ENCODE measurements at regions not wholly inside any gene's neighbourhood (a gene's known extent, or its start where the extent isn't known, plus 50 kb on each side); places are given as distances from the start of the nearest gene placed in this dataset.

DNA sequence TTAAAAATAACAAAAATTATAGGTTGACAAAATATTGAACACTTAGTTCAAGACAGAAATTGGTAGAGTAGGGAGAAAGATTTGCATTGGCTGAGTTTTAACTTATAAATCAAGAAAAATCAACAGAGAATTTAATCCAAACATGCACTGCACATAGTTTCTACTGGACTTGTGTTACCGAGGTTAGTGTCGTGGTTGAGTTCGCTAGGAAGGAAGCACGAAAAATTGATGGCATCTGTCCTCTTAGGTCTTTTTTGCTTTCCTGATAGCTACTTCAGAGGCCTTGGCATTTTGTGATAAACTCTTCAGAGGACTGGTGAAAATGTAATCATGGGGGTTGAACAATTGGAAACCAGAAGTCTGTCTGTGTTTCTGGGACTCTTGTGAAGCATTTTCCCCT lies 392.9 kb downstream of the NUAK1 start:
- DNase-seq (ENCODE audit: low spot score), result no peak

DNA sequence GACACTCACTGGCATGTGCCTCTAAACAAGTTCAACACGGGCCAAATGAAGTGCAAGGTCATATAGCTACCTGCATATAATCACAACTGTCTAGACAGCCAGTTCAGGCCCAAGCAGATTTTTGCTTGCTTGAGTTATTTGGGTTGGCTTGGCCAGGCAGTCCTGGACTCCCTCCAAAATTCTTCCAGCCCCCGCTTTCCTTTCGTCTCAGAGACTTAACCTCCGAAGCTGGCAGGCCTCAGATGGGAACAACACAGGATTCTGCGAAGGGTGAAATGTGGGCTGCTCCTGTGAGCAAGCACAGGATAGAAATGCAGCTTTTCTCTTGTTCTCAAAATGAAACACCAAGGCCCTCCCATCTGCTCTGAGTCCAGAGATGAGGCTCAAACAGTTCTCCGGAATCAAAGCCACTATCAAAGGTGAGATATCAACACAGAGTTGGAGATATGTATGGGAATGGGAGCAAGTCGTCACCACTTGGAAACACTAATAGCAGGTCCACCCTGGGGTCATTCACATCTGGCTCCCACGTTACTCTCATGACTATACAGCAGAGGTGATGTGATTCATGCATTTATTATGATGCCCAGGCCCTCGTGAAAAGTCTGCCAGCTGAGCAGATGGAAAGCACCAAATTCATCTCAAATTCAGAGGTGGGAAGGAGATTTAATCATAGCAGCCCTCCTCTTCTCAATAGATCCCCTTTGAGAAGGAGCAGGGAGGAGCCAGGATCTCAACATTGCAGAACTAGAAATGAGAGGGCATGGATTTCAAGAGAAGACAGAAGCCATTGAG lies 389.8 kb downstream of the NUAK1 start:
- peak; percentile 48 for DNase-seq (ENCODE audit: low spot score)

DNA sequence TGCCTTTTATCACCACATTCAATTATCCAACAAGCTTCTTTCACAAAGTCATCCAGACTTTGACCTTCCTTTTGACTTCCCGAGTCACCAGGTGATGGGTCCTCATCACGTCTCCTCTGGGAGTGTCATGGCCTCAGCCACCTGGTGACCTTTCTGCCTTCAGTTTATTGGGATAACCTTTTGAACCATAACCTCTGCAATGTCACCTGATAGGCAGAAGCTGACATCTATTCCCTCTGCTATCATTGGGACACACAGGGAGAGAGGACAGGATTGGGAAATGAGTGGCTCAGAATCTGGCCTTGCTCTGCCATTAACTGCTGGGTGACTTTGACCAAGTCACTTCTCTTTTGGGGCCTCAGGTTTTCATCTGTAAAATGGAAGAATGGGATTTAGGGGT lies 388.7 kb downstream of the NUAK1 start:
- DNase-seq (ENCODE audit: low spot score), result no peak

DNA sequence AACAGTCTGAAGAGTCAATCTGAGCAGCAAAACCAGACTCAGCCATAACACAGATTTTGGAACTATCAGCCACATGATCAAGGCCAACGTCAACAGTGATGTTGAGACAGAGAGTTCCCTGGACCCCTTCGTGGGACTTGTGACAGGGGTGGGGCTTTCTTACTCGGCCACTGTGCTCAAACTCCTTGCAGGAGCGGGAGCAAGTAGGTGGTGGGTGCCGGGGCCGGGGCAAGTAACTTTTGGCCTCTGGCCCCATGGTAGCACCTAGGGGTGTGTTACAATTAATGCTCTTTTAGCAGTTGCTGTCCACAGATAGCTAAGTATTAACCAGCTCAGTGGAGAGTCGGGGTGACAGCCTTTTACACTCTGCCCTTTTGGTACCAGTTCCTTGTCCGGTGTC lies 384.4 kb downstream of the NUAK1 start:
- no peak for DNase-seq (ENCODE audit: low spot score)

DNA sequence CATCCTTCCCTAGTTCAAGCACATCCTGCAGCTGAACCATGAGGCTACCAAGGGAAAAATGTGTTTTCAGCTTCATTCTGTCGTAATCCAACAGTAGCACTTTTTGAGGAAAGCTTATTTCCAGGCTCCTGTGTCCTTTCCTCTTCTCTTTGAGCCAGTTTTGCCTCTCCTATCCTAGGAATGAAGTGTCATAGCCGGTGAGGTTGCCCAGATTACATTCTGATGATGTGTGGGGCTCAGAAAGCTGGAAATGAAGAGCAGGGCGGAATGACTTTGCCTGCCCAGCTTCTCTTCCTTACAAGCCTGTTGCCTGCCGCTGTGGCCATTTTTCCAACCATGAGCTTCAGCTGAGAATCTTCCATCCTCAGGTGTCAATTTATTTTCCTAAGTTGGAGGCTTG lies 381.8 kb downstream of the NUAK1 start:
- DNase-seq (ENCODE audit: low spot score), result no peak

DNA sequence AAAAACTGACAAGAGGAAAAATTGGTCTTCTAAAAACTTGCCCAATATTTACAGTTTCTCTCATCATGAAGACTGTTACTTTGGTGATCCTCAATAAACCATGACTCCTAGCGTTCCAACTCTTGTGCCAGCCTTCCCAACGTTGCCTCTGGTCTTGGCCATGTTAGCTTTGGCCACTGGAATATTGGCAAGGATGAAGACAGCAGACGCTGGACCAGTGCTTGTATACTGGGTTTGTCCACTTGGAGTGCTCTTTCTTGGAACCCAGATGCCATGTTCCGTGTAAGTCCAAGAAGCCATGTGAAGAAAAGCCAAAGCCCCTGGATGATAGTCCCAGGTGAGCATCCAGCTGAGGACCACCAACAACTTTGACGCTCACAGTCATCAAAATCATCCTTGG lies 379.6 kb downstream of the NUAK1 start:
- no peak for DNase-seq (ENCODE audit: low spot score)

DNA sequence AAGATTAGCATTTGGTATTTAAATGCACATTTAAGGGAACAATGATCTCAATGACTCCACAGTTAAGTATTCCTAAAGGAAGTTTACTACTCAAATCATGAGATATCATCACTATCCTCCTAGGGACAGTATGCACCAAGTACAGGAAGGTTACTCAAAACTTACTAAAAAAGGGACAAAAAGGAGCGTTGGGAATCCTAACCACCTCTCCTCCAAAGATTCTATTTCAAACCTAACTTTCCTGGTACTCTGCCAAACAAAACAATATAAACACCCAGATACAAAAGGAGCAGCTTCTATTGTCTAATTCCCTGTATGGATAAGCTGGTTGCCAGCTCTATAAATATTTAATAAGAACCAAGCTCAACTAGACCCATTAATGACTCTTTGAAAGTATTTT lies 377.7 kb downstream of the NUAK1 start:
- no peak for DNase-seq (ENCODE audit: low spot score)

DNA sequence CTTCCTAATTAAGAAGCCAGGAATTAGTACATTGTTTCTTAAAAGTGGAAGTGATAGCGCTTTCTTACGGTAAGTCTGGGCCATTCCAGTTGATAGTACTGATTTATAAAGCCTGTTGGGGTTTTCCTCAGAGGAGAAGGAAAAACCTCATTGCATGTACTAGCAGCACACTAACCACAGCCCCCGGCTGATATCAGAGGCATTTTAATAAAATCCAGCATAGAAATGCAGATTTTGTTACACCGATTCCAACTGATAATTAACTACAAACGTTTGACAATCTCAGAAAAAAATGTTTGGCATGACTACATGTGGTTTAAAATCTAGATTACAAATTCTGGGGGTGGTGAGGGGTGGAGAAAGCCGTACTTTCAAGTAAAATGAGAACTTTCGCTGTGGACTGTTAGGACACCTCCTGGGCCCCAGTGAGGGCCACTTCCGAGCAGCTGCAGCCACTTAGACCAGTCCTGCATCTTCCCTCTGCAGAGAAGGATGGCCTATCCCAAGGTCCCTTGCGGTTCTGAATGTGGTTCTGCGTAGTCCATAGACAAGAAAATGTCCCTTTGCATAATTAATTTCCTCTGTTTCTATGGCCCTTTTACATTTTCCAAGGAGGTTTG lies 374.4 kb downstream of the NUAK1 start:
- no peak for DNase-seq (ENCODE audit: low spot score)

DNA sequence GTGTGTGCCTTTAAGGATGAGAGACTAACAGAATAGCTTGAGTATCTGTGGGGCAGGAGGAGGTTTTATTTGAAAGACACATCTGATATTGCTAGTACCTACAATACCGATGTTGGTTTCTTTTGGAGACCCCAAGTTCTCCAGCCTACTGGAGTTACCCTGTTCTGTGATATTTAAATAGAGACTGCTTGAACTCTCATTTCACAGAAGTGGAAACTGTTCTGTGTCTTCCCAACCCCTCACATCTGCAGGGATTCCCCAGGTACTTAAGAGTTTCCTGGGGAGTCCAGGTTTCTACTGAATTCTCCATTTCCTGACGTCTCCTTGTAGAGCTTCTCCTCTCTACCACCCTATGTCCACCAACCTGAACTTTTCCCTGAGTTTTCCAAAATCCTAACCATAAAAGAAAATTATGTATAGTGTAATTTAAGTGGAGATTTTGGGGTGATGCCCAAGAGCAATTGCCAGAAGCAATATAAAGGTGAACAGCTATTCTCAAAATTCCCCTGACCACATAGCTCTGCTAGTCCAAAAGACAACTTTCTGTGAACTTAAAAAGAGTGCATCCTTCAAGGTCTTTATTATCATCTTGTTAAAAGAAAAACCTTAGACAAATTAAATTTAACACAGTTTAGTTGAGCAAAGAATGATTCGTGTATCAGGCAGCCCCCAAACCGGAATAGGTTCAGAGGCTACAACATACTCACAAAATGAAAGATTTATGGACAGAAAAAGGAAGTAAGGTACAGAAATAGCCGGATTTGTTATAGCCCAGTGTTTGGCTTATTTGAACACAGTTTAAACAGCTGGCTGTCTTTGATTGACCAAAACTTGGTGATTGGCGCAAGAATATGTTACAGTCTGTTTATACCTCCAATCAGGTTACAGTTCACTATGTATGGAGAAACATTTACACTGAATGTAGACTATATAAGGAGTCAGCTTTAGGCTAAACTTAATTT lies 373.4 kb downstream of the NUAK1 start:
- no peak for DNase-seq (ENCODE audit: low spot score)

DNA sequence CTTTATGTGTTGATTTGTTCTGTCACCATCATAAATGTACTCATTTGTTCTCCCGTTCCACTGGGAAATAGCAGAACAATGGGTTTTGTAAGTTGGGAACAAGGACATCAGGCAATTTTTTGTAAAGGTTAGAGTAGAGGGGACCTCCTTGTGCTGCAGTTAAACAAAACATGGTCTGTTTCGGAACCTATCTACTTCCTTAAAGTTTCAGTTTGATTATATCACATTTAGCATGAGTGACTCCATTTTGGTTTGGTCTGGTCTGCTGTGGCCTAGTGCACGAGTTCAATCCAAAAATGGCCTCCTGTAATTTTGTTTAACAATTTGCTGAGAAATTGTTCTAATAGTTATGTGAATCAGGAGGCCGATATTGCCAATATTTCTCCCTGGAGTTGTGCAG lies 372.7 kb downstream of the NUAK1 start:
- DNase-seq (ENCODE audit: low spot score), result no peak

DNA sequence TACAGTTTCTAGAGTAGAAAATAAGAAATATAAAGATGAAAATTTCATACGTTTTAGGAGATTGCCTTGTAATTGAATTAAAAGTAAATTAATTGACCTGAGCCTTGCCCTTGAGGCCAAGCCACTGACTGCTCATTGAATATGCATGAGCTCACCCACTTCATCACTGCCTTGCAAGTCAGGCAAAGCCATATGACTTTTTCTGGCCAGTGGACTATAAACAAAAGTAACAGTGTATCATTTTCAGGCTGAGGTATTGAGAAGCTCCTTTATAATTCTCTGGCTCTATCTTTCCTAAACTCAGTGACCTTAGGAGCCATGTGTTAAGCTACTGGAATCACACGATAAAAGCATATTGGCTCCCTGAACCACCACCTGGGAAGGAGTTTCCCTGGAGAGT lies 369.3 kb downstream of the NUAK1 start:
- no peak for DNase-seq (ENCODE audit: low spot score)

DNA sequence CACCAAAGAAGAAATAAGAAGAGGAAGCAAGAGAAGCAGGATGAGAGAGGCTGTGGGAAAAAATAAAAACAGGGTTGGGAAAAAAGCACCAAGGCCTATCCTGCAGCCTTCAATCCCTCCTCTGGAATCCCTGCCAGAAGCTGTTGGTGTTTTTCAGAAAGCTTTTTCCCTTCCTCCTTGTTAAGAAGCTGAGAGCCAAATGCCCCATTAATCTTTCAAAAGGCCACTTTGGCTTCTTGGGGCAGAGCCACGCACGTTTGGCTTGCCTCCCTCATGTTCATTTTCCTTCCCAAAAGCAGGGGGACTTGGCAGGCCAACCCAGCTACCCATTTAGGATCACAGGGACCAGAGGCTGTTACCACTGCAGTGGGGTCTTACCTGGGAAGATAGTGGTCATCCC lies 365.3 kb downstream of the NUAK1 start:
- DNase-seq (ENCODE audit: low spot score), result no peak

DNA sequence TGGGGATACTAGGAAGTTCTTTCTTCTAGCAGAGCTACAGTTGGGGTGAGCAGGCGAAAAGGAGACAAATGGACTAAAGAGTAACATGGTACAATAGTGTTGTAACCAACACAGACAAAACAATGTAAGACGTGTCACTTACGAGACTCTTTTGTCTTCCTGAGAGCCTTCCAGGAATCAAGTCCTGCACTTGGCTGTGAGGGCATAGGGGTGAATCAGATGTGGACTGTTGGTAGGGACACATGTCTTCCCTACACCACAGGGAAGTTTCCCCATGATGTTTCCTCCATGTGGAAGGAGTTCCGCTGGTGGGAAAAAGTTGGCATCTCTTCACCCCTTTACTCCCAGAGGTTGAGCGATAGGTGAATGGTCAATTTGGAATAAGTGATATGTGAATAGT lies 364.7 kb downstream of the NUAK1 start:
- DNase-seq (ENCODE audit: low spot score), result no peak

DNA sequence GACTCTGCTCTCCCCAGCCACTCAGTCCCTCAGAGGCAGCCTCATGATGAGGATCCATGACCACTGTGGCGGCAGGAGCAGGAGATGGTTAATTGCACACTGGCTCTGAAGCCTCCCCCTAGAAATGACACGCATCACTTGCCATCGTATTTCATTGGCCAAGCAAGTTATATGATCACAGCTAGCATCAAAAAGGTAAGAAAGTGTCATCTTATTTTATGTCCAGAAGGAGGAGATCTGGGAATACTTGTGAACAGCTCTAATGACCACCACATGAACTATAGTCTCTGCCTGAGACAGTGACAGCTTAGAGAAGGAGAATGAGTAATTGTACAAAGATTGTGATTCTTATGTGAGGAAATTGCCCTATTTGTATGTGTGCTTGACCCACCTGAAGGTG lies 363.4 kb downstream of the NUAK1 start:
- peak; percentile 54 for DNase-seq (ENCODE audit: low spot score)

DNA sequence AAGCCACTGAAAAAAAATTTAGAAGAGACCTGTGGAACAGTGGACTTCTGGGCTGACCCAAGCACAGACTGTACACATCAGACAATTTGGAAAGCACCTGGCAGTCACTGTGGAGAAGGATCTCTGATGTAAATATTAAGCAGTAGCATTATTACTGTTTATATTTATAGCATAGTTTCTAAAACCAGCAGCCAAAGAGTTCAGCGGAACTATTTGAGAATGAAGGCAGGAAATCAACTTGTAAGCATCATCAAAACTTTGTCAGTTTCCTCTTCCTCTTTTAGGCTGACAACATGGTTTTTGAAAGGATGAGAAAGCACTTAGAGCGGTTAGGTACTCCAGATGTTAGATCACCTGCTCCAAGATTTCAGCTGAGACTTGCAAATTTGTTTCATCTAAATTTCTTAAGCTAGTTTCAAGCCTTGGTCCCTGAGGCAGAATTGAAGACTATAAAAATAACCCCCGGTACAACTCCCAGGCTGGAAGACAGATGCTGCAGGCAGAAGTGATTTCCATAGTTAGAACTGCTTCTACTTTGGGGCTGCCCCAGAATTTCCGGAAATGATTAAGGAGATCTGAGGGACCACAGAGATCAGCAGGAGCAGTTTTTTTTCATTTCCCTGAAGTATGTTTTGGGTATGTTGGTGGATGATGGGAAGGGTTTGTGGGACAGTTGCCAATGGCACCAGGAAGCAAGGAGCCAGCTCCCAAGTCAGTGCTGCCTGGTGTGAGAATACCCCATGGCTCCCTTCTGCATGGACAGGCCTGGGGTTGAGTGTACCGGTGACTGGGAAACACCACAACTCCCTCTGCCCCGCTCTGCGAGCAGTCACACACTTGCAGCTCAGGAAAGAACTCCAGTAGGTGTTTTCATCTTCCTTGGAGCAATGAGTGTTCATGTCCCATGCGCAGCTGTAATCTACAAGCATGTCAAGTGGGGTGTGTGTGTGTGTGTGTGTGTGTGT lies 354.5 kb downstream of the NUAK1 start:
- no peak for DNase-seq (ENCODE audit: low spot score)

DNA sequence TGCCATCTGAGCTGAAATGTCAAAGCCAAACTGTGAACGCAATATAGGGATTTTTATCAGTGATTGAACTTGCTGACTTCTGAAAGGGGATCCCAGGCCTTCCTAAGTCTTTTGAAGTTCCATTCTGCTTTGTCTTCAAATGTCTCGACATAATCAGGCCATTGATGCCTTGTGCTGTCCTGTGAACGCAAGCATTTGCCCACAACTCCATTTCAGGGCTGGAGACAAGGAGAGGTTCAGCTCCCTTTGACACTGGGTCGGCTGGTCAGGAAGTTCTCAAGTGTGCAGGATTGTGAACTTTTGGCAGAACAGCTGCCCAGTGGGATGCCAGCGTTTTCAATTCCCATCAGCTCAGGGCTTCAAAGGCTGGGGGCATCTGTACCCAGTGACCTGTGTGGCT lies 345.3 kb downstream of the NUAK1 start:
- DNase-seq (ENCODE audit: low spot score), result no peak

DNA sequence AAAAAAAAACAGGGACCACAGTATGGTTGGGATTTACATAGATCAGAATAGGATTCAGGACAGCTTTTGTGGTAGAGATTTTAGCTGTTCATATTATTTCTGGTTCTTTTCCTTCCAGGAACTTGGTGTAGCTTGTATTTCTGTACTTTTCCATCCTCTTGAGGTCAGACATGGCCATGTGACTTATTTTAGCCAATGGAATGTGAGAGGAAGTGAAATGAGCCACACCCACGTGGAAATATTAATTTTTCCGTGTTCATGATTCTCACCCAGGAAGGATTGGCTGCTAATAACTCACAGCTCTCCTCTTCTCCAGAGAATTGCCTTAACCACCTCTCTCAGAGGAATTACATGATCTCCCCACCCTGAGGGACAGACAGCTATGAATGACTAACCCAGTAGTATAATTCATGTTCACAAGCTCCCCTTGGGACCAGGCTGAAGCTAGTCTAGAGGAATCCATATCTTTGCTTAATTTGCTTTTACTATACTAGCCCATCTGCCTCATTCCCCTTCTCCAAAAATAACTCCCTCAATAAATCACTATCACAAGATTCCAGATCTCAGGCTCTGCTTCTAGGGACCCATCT lies 340.4 kb downstream of the NUAK1 start:
- no peak for DNase-seq (ENCODE audit: low spot score)

DNA sequence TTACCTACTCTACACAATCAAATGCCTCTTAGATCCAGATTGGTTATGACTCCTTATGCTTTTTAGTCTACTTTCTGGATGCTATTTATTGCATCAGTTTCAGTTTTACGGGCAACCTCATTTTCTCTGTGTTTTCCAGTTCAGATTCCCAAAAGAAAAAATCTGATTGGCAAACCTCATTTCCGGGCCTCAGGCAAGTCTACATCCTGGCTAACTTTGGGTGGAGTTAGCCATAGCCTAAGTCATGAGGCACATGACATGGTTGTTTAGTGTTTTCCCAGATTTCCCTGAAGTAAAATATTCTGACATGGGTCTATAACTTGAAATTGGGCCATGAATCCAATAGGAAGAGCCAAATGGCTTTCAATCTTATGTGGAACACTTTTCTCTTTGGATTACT lies 339.7 kb downstream of the NUAK1 start:
- DNase-seq (ENCODE audit: low spot score), result no peak

DNA sequence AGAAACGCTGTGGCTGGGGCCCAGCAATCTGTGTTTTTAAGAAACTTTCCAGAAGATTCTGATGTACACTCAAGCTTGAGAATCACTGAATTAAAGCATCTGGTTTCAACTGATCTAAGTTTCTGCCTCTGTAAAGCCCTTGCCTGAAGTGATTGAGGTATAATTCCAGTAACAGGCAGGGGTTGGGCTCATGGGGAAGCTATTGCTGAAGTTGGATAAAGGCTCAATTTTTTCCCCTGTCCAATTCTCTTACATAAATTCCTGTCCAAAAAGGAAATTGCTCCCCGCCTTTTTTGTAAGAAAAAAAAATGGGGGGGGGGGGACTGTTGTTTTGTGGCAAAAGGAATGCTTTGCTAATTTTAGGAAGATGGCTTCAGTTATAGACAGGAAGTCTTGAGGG lies 337.4 kb downstream of the NUAK1 start:
- DNase-seq (ENCODE audit: low spot score), result no peak

DNA sequence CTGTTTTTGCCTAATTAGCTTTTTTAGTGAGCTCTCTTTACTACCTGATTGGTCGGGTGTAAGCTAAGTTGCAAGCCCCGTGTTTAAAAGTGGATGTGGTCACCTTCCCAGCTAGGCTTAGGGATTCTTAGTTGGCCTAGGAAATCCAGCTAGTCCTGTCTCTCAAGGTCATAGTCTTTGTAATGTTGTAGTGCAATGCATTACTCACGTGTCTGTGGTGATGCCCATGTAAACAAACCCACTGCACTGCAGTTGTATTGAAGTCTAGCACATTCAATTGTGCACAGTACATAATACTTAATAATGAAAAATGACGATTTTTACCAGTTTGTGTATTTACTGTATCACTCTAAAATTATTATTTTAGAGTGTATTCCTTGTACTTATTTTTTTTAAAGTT lies 335.5 kb downstream of the NUAK1 start:
- DNase-seq (ENCODE audit: low spot score), result no peak

DNA sequence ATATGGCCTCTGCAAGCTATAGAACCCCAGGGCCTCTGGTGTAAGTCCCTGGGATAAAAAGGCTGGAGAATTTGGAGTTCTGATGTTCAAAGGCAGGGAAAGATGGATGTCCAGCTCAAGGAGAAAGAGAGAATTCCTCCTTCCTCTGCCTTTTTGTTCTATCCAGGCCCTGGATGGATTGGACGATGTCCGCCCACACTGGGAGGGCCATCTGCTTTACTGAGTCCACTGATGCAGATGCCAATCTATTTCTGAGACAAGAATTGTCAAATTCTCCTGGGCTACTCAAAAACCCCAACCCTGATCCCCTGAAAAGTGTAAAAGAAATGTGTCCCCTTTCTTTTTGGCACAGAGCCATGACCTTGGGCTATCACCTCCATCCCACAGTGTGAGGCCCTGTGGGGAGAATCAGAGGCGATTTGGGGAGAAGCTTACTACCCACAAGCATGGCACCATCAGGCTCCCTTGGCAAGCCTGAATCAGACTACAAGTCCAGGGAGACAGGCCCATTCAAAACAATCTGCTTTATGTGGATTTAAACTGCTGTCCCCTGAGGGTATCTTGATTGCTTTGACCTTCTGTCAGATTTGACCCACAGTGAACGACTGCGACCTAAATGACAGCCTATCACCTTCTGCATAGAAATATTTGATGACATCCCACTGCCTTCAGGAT lies 334.0 kb downstream of the NUAK1 start:
- DNase-seq (ENCODE audit: low spot score), result no peak
